Neuronal stem cell (in vitro differentiated cells): ENCODE measurements at regions not wholly inside any gene's neighbourhood (a gene's known extent, or its start where the extent isn't known, plus 50 kb on each side); places are given as distances from the start of the nearest gene placed in this dataset.

Experiments
- DNase-seq: peaks from one replicate; pipeline ENCODE4 v3.0.0-alpha.2; 2013; ENCODE audit warnings: low spot score
- H2AFZ ChIP-seq: one replicate; pipeline ENCODE4 v1.6.1; 2013; ENCODE audit warnings: mild to moderate bottlenecking, low read length, inconsistent platforms
- H2AK5ac ChIP-seq: 2 replicates; pipeline ENCODE4 v1.6.1; 2013; ENCODE audit warnings: low read depth, mild to moderate bottlenecking, inconsistent platforms, low read length, moderate library complexity, mixed read lengths
- H2BK120ac ChIP-seq: 2 replicates; pipeline ENCODE4 v1.6.1; 2013; ENCODE audit warnings: low read depth, mild to moderate bottlenecking, inconsistent platforms, low read length, moderate library complexity, mixed read lengths
- H2BK12ac ChIP-seq: one replicate; pipeline ENCODE4 v1.6.1; 2013; ENCODE audit warnings: low read length, inconsistent platforms
- H2BK15ac ChIP-seq: 2 replicates; pipeline ENCODE4 v1.6.1; 2013; ENCODE audit warnings: mild to moderate bottlenecking, low read length, inconsistent platforms, mixed read lengths
- H2BK5ac ChIP-seq: one replicate; pipeline ENCODE4 v1.6.1; 2013; ENCODE audit warnings: inconsistent platforms, mild to moderate bottlenecking, low read length, moderate library complexity
- H3K14ac ChIP-seq: one replicate; pipeline ENCODE4 v1.6.1; 2013; ENCODE audit warnings: low read length, inconsistent platforms
- H3K18ac ChIP-seq: 2 replicates; pipeline ENCODE4 v1.6.1; 2013; ENCODE audit warnings: low read length, inconsistent platforms
- H3K23ac ChIP-seq: 2 replicates; pipeline ENCODE4 v1.6.1; 2013; ENCODE audit warnings: low read depth, mild to moderate bottlenecking, mixed read lengths, low read length, inconsistent platforms; ENCODE audit not compliant: poor library complexity
- H3K27ac ChIP-seq: replicated peaks from 3 replicates; pipeline ENCODE4 v1.5.1; 2013; ENCODE audit warnings: low read length, inconsistent platforms
- H3K27me3 ChIP-seq, 3 experiments: 2 replicates each; pipeline ENCODE4 v1.6.1; 2013; ENCODE audit warnings: low read length in 3 of 3, mild to moderate bottlenecking in 2 of 3, inconsistent platforms in 1 of 3, low read depth in 1 of 3, mixed read lengths in 1 of 3, moderate library complexity in 1 of 3; ENCODE audit not compliant: control insufficient read depth in 3 of 3, insufficient read depth in 3 of 3
- H3K36me3 ChIP-seq, 2 donors: replicated peaks in 1 of 2; 2 replicates each; pipeline ENCODE4 v1.6.1; 2013; ENCODE audit warnings: low read length in 2 of 2; ENCODE audit not compliant: control insufficient read depth in 2 of 2, insufficient read depth in 2 of 2
- H3K4ac ChIP-seq: 2 replicates; pipeline ENCODE4 v1.6.1; 2013; ENCODE audit warnings: inconsistent platforms, mild to moderate bottlenecking, low read length, moderate library complexity
- H3K4me1 ChIP-seq, 2 donors: 1 replicate in 1 of 2; 2 replicates in 1 of 2; pipeline ENCODE4 v1.6.1; 2013; ENCODE audit warnings: low read length in 2 of 2, low read depth in 1 of 2; ENCODE audit not compliant: control insufficient read depth in 2 of 2, insufficient read depth in 1 of 2
- H3K4me2 ChIP-seq: one replicate; pipeline ENCODE4 v1.6.1; 2013; ENCODE audit warnings: mild to moderate bottlenecking, low read length, inconsistent platforms; ENCODE audit not compliant: insufficient read depth, poor library complexity, severe bottlenecking
- H3K4me3 ChIP-seq, 2 donors: 2 replicates each; pipeline ENCODE4 v1.5.1; 2013; ENCODE audit warnings: low read length in 2 of 2, mild to moderate bottlenecking in 2 of 2, inconsistent platforms in 1 of 2, moderate library complexity in 1 of 2
- H3K79me1 ChIP-seq: one replicate; pipeline ENCODE4 v1.6.1; 2013; ENCODE audit warnings: low read depth, mild to moderate bottlenecking, inconsistent platforms, low read length, moderate library complexity
- H3K9ac ChIP-seq: one replicate; pipeline ENCODE4 v1.6.1; 2013; ENCODE audit warnings: mild to moderate bottlenecking, low read depth, low read length, inconsistent platforms; ENCODE audit not compliant: poor library complexity
- H3K9me3 ChIP-seq, 2 donors: replicated peaks in 1 of 2; 2 replicates each; pipeline versions ENCODE3 to v1.6.1; 2013; ENCODE audit warnings: low read length in 2 of 2, mild to moderate bottlenecking in 2 of 2, inconsistent platforms in 1 of 2, low read depth in 1 of 2, mixed read lengths in 1 of 2, moderate library complexity in 1 of 2; ENCODE audit not compliant: control insufficient read depth in 2 of 2, insufficient read depth in 1 of 2
- H4K8ac ChIP-seq: one replicate; pipeline ENCODE4 v1.6.1; 2013; ENCODE audit warnings: low read depth, mild to moderate bottlenecking, inconsistent platforms, low read length, moderate library complexity
- H4K91ac ChIP-seq: one replicate; pipeline ENCODE4 v1.6.1; 2013; ENCODE audit warnings: low read length, low read depth, mild to moderate bottlenecking, inconsistent platforms; ENCODE audit not compliant: poor library complexity
- WGBS, 2 donors: extraction: QIAGEN DNeasy Blood & Tissue Kit; methylation state at CpG; one replicate each; pipeline ENCODE4 v1.1.7; 2013; ENCODE audit warnings: missing lambda C conversion rate in 2 of 2, mixed read lengths in 1 of 2; ENCODE audit not compliant: insufficient read length in 2 of 2, insufficient replicate concordance in 1 of 2; ENCODE audit errors: extremely low coverage in 2 of 2; 5-methylcytosine and 5-hydroxymethylcytosine counted together

DNA sequence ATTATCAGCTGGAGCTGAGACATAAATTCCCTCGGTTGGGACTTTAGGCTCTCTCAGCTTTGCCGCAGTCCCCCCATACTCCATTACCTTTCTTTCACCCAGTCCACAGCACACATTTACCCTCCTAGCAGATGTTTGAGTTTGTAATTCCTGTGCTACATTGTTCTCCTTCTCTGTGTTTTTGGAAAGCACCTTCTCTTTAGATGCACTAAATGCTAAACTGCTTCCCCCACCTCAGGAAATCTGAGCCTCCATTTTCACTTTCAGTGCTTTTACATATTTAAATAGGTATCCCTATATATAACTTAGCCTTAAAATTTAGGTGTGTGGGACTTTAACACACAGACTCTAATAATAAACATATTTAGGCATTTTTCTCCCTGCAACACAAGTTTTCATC is 356.9 kb downstream of the NFIB start:
- DNase-seq: no peak
- H2BK15ac ChIP-seq: no peak overlapping the region
- no peak overlapping the region for H2BK12ac ChIP-seq
- H2BK120ac ChIP-seq: no peak overlapping the region
- no peak overlapping the region for H3K9ac ChIP-seq
- H3K27ac ChIP-seq: no peak overlapping the region
- no peak overlapping the region for H3K4ac ChIP-seq
- no peak overlapping the region for H4K91ac ChIP-seq
- no peak overlapping the region for H3K23ac ChIP-seq
- H3K79me1 ChIP-seq: no peaks in the 10 kb centered on the region
- no peaks in the 10 kb centered on the region for H3K36me3 ChIP-seq
- H3K9me3 ChIP-seq: no peaks in the 10 kb centered on the region
- no peak overlapping the region for H2AK5ac ChIP-seq
- H3K4me3 ChIP-seq: no peak overlapping the region
- H3K4me1 ChIP-seq: peaks cover 1 to 10% of the 10 kb centered on the region in 2 donors
- H2BK5ac ChIP-seq: no peak overlapping the region
- no peak overlapping the region for H3K18ac ChIP-seq
- no peaks in the 10 kb centered on the region for H3K27me3 ChIP-seq
- no peak overlapping the region for H3K4me2 ChIP-seq
- H2AFZ ChIP-seq: no peak overlapping the region
- H3K14ac ChIP-seq: no peak overlapping the region
- WGBS, 2 donors: no CpG with 5 or more reads among the region's 2 CpGs
- H4K8ac ChIP-seq: no peak overlapping the region

DNA sequence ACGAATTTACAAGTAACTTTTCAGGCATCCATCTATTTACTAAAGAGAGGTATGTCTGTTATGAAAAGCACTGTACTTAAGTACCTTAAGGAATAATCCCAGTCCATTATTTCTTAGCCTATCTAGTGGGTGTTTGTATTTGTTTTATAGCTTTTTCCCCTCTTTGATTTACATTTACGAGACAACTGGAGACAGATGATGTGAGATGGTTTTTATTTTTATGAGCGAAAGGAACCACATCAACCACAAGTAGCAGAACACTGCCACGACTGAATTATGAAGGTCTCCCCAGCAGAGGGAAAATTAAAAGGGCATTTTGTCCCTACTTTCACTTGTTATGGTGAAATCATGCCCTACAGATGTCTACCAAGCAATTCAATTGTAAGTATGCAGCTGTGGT is 357.8 kb downstream of the NFIB start:
- no peak overlapping the region for H2BK15ac ChIP-seq
- H3K4me2 ChIP-seq: no peak overlapping the region
- peaks cover 1 to 10% of the 10 kb centered on the region in 2 donors for H3K4me1 ChIP-seq
- H4K8ac ChIP-seq: no peak overlapping the region
- H3K23ac ChIP-seq: no peak overlapping the region
- no peak overlapping the region for H2BK120ac ChIP-seq
- no CpG with 5 or more reads among the region's 4 CpGs for WGBS, 2 donors
- no peaks in the 10 kb centered on the region for H3K9me3 ChIP-seq
- H3K14ac ChIP-seq: no peak overlapping the region
- no peaks in the 10 kb centered on the region for H3K36me3 ChIP-seq
- no peak overlapping the region for H3K18ac ChIP-seq
- no peaks in the 10 kb centered on the region for H3K27me3 ChIP-seq
- no peak overlapping the region for H3K27ac ChIP-seq
- H3K4ac ChIP-seq: no peak overlapping the region
- no peak overlapping the region for H2AK5ac ChIP-seq
- H2BK12ac ChIP-seq: no peak overlapping the region
- H4K91ac ChIP-seq: no peak overlapping the region
- H2AFZ ChIP-seq: no peak overlapping the region
- no peak for DNase-seq
- no peak overlapping the region for H3K4me3 ChIP-seq
- H2BK5ac ChIP-seq: no peak overlapping the region
- H3K9ac ChIP-seq: no peak overlapping the region
- no peaks in the 10 kb centered on the region for H3K79me1 ChIP-seq

DNA sequence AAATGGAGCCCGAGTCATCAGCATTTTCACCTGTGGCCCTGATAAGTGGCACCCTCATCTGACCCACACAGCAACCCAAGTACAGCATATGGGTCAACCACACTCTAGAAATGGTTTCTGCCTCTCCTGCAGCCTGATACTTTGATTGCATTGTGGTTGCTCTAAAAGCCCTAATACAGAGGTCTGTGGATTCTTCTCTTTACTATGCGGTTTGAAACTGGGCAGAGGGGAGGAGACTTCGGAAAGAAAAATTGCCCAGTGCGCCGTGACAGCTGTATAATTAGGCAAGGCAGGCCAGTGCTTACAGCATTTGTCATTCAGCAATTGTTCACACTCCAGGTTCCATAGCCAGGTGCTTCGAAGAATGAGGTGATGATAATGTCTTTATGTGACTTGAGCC is 361.0 kb downstream of the NFIB start:
- Histone ChIP-seq H2BK12ac (no peak overlapping the region), H3K4ac (no peak overlapping the region), H3K14ac (no peak overlapping the region), H2BK15ac (no peak overlapping the region), H2BK120ac (no peak overlapping the region), H4K91ac (no peak overlapping the region), H3K79me1 (no peaks in the 10 kb centered on the region), H2AFZ (no peak overlapping the region), H3K36me3 (no peaks in the 10 kb centered on the region), H3K27ac (no peak overlapping the region), H3K27me3 (no peaks in the 10 kb centered on the region), H3K4me2 (no peak overlapping the region), H3K9ac (no peak overlapping the region), H3K4me3 (no peak overlapping the region), H2AK5ac (no peak overlapping the region), H4K8ac (no peak overlapping the region), H3K18ac (no peak overlapping the region), H3K4me1 (peaks cover 1 to 10% of the 10 kb centered on the region in 2 donors), H3K23ac (no peak overlapping the region), H3K9me3 (peaks cover 0 to 2% of the 10 kb centered on the region in 2 donors), H2BK5ac (no peak overlapping the region)
- no peak for DNase-seq
- no CpG with 5 or more reads among the region's 6 CpGs for WGBS, 2 donors

- Histone ChIP-seq H3K4me3 (no peak overlapping the region), H2BK5ac (no peak overlapping the region), H2AK5ac (no peak overlapping the region), H3K9ac (no peak overlapping the region), H3K27ac (no peak overlapping the region), H3K14ac (no peak overlapping the region), H3K79me1 (no peaks in the 10 kb centered on the region), H3K23ac (no peak overlapping the region), H2BK120ac (no peak overlapping the region), H3K27me3 (no peaks in the 10 kb centered on the region), H3K4me2 (no peak overlapping the region), H3K4me1 (peaks cover 2 to 7% of the 10 kb centered on the region in 2 donors), H3K9me3 (peaks cover 0 to 2% of the 10 kb centered on the region in 2 donors), H3K4ac (no peak overlapping the region), H3K18ac (no peak overlapping the region), H4K8ac (no peak overlapping the region), H3K36me3 (no peaks in the 10 kb centered on the region), H2BK12ac (no peak overlapping the region), H2BK15ac (no peak overlapping the region), H4K91ac (no peak overlapping the region), H2AFZ (peak overlapping the region; percentile 14)
- no CpG with 5 or more reads among the region's 4 CpGs for WGBS, 2 donors
- no peak for DNase-seq
Observed at GRCh38 chr9:13948037-13948436, 365.9 kb downstream of the NFIB start.
